Sigmoid colon (tissue), 6 donors: ENCODE measurements at regions not wholly inside any gene's neighbourhood (a gene's known extent, or its start where the extent isn't known, plus 50 kb on each side); places are given as distances from the start of the nearest gene placed in this dataset.
"Not testable (repeated sequence)": the region's sequence is repeated elsewhere in the genome, so short reads cannot be mapped to it uniquely, and the experiment has no call there.

ENCODE experiments used
- DNase-seq: peaks from one replicate; pipeline ENCODE4 v3.0.0-alpha.2; 2019
- H3K27ac ChIP-seq, 4 donors: fragments of 200-600 bp; sonication (generic); one replicate each; pipeline ENCODE4 v1.5.1; 2016 to 2019; ENCODE audit warnings: mild to moderate bottlenecking in 1 of 4
- H3K27me3 ChIP-seq, 3 donors: fragments of 200-600 bp; sonication (generic); one replicate each; pipeline ENCODE4 v1.5.1; 2019; ENCODE audit warnings: mild to moderate bottlenecking in 1 of 3
- H3K36me3 ChIP-seq, 4 donors: fragments of 200-600 bp; sonication (generic); one replicate each; pipeline ENCODE4 v1.5.1; 2016 to 2019
- H3K4me1 ChIP-seq, 4 donors: fragments of 200-600 bp; sonication (generic); one replicate each; pipeline ENCODE4 v1.5.1; 2017 to 2019
- H3K4me3 ChIP-seq, 4 donors: fragments of 200-600 bp; sonication (generic); one replicate each; pipeline ENCODE4 v1.5.1; 2017 to 2019; ENCODE audit warnings: mild to moderate bottlenecking in 2 of 4, moderate library complexity in 1 of 4
- H3K9me3 ChIP-seq, 4 donors: fragments of 200-600 bp in 3 of 4; sonication (generic) in 3 of 4; one replicate each; pipeline versions ENCODE4 v1.5.1 to v1.6.1; 2013 to 2019
- CTCF ChIP-seq, 4 experiments: fragments of 450-650 bp in 3 of 4; fragments of 200-600 bp in 1 of 4; IDR thresholded peaks; one replicate each; pipeline ENCODE4 v1.5.1; 2016 to 2019; ENCODE audit warnings: antibody characterized with exemption in 4 of 4, mild to moderate bottlenecking in 3 of 4, moderate library complexity in 2 of 4
- EP300 ChIP-seq, 4 donors: sonication (generic); formaldehyde crosslinking; IDR thresholded peaks; one replicate each; pipeline ENCODE4 v1.6.1; 2017; ENCODE audit warnings: antibody characterized with exemption in 4 of 4
- POLR2A ChIP-seq, 2 donors: fragments of 450-650 bp; IDR thresholded peaks; one replicate each; pipeline ENCODE4 v1.6.1; 2016; ENCODE audit warnings: antibody characterized with exemption in 2 of 2, mild to moderate bottlenecking in 2 of 2, moderate library complexity in 2 of 2
- POLR2AphosphoS5 ChIP-seq, 4 donors: sonication (generic); formaldehyde crosslinking; IDR thresholded peaks; one replicate each; pipeline ENCODE4 v1.6.1; 2017; ENCODE audit warnings: antibody characterized with exemption in 4 of 4
- WGBS, 2 donors: extraction: QIAGEN DNeasy Blood & Tissue Kit; methylation state at CpG; one replicate each; pipeline ENCODE4 v1.1.7; 2013; 5-methylcytosine and 5-hydroxymethylcytosine counted together
- intact Hi-C: fragments of 100-400 bp; cut with DNase I; formaldehyde crosslinking; loops from one replicate; pipeline ENCODE4 v1.15.1; 2023
- donor health status: healthy with polysubstance abuse.
- donor health status: healthy.

- H3K4me3 ChIP-seq = no peak overlapping the region
- intact Hi-C loops = no loop called here
- TF ChIP-seq CTCF (IDR thresholded peaks at IDR 0.05) (no peak), EP300 (IDR thresholded peaks at IDR 0.05) (no peak)
- peaks cover 0 to 8% (median 3%) of the 10 kb centered on the region in 4 donors for H3K9me3 ChIP-seq
- 79 to 80% methylated on average over 5 of the region's 5 CpGs for WGBS, 2 donors
- no peaks in the 10 kb centered on the region for H3K4me1 ChIP-seq
- DNase-seq = no peak
- no peaks in the 10 kb centered on the region for H3K27me3 ChIP-seq
- H3K27ac ChIP-seq = no peak overlapping the region
- no peaks in the 10 kb centered on the region for H3K36me3 ChIP-seq
These were observed 672.9 kb upstream of the SOX11 start for GRCh38 chr2:5019324-5019723.

GRCh38 chr2:5020116-5020875 lies 671.9 kb upstream of the SOX11 start:
- Histone ChIP-seq H3K4me1 (no peaks in the 10 kb centered on the region), H3K27ac (no peak overlapping the region), H3K9me3 (peaks cover 0 to 8% (median 3%) of the 10 kb centered on the region in 4 donors), H3K36me3 (no peaks in the 10 kb centered on the region), H3K27me3 (no peaks in the 10 kb centered on the region), H3K4me3 (no peak overlapping the region)
- DNase-seq = no peak
- TF ChIP-seq POLR2A (IDR thresholded peaks at IDR 0.05) (no peak), EP300 (IDR thresholded peaks at IDR 0.05) (no peak), CTCF (IDR thresholded peaks at IDR 0.05) (no peak), POLR2AphosphoS5 (IDR thresholded peaks at IDR 0.05) (no peak)
- intact Hi-C loops = no loop called here
- WGBS, 2 donors = 64 to 70% methylated on average over 8 of the region's 8 CpGs

GRCh38 chr2:5021136-5021535 lies 671.0 kb upstream of the SOX11 start:
- H3K27me3 ChIP-seq = no peaks in the 10 kb centered on the region
- H3K4me3 ChIP-seq = no peak overlapping the region
- intact Hi-C loops = no loop called here
- TF ChIP-seq CTCF (IDR thresholded peaks at IDR 0.05) (no peak), POLR2A (IDR thresholded peaks at IDR 0.05) (no peak), POLR2AphosphoS5 (IDR thresholded peaks at IDR 0.05) (no peak), EP300 (IDR thresholded peaks at IDR 0.05) (no peak)
- no peak for DNase-seq
- no peaks in the 10 kb centered on the region for H3K4me1 ChIP-seq
- H3K9me3 ChIP-seq = peaks cover 0 to 8% (median 3%) of the 10 kb centered on the region in 4 donors
- WGBS, 2 donors = 42 to 64% methylated on average over 2 of the region's 2 CpGs
- no peaks in the 10 kb centered on the region for H3K36me3 ChIP-seq
- no peak overlapping the region for H3K27ac ChIP-seq

- 97 to 99% methylated on average over 3 of the region's 3 CpGs for WGBS, 2 donors
- intact Hi-C loops = no loop called here
- H3K27ac ChIP-seq = no peak overlapping the region
- H3K4me1 ChIP-seq = no peaks in the 10 kb centered on the region
- H3K27me3 ChIP-seq = no peaks in the 10 kb centered on the region
- H3K4me3 ChIP-seq = no peak overlapping the region
- peaks cover 0 to 8% (median 3%) of the 10 kb centered on the region in 4 donors for H3K9me3 ChIP-seq
- TF ChIP-seq POLR2A (IDR thresholded peaks at IDR 0.05) (no peak), CTCF (IDR thresholded peaks at IDR 0.05) (no peak)
- no peak for DNase-seq
- no peaks in the 10 kb centered on the region for H3K36me3 ChIP-seq
These were observed 670.1 kb upstream of the SOX11 start for GRCh38 chr2:5022061-5022460.

GRCh38 chr2:5022708-5023635 lies 669.2 kb upstream of the SOX11 start:
- H3K36me3 ChIP-seq, DNase-seq, H3K27me3 ChIP-seq, H3K4me1 ChIP-seq, H3K4me3 ChIP-seq, intact Hi-C loops, H3K27ac ChIP-seq: not testable (repeated sequence)
- peaks cover 0 to 11% (median 3%) of the 10 kb centered on the region in 4 donors for H3K9me3 ChIP-seq
